Neuronal stem cell (in vitro differentiated cells): ENCODE measurements at regions not wholly inside any gene's neighbourhood (a gene's known extent, or its start where the extent isn't known, plus 50 kb on each side); places are given as distances from the start of the nearest gene placed in this dataset.

Experiments
- DNase-seq: peaks from one replicate; pipeline ENCODE4 v3.0.0-alpha.2; 2013; ENCODE audit warnings: low spot score
- H2AFZ ChIP-seq: one replicate; pipeline ENCODE4 v1.6.1; 2013; ENCODE audit warnings: mild to moderate bottlenecking, low read length, inconsistent platforms
- H2AK5ac ChIP-seq: 2 replicates; pipeline ENCODE4 v1.6.1; 2013; ENCODE audit warnings: low read depth, mild to moderate bottlenecking, inconsistent platforms, low read length, moderate library complexity, mixed read lengths
- H2BK120ac ChIP-seq: 2 replicates; pipeline ENCODE4 v1.6.1; 2013; ENCODE audit warnings: low read depth, mild to moderate bottlenecking, inconsistent platforms, low read length, moderate library complexity, mixed read lengths
- H2BK12ac ChIP-seq: one replicate; pipeline ENCODE4 v1.6.1; 2013; ENCODE audit warnings: low read length, inconsistent platforms
- H2BK15ac ChIP-seq: 2 replicates; pipeline ENCODE4 v1.6.1; 2013; ENCODE audit warnings: mild to moderate bottlenecking, low read length, inconsistent platforms, mixed read lengths
- H2BK5ac ChIP-seq: one replicate; pipeline ENCODE4 v1.6.1; 2013; ENCODE audit warnings: inconsistent platforms, mild to moderate bottlenecking, low read length, moderate library complexity
- H3K14ac ChIP-seq: one replicate; pipeline ENCODE4 v1.6.1; 2013; ENCODE audit warnings: low read length, inconsistent platforms
- H3K18ac ChIP-seq: 2 replicates; pipeline ENCODE4 v1.6.1; 2013; ENCODE audit warnings: low read length, inconsistent platforms
- H3K23ac ChIP-seq: 2 replicates; pipeline ENCODE4 v1.6.1; 2013; ENCODE audit warnings: low read depth, mild to moderate bottlenecking, mixed read lengths, low read length, inconsistent platforms; ENCODE audit not compliant: poor library complexity
- H3K27ac ChIP-seq: replicated peaks from 3 replicates; pipeline ENCODE4 v1.5.1; 2013; ENCODE audit warnings: low read length, inconsistent platforms
- H3K27me3 ChIP-seq, 3 experiments: 2 replicates each; pipeline ENCODE4 v1.6.1; 2013; ENCODE audit warnings: low read length in 3 of 3, mild to moderate bottlenecking in 2 of 3, inconsistent platforms in 1 of 3, low read depth in 1 of 3, mixed read lengths in 1 of 3, moderate library complexity in 1 of 3; ENCODE audit not compliant: control insufficient read depth in 3 of 3, insufficient read depth in 3 of 3
- H3K36me3 ChIP-seq, 2 donors: replicated peaks in 1 of 2; 2 replicates each; pipeline ENCODE4 v1.6.1; 2013; ENCODE audit warnings: low read length in 2 of 2; ENCODE audit not compliant: control insufficient read depth in 2 of 2, insufficient read depth in 2 of 2
- H3K4ac ChIP-seq: 2 replicates; pipeline ENCODE4 v1.6.1; 2013; ENCODE audit warnings: inconsistent platforms, mild to moderate bottlenecking, low read length, moderate library complexity
- H3K4me1 ChIP-seq, 2 donors: 1 replicate in 1 of 2; 2 replicates in 1 of 2; pipeline ENCODE4 v1.6.1; 2013; ENCODE audit warnings: low read length in 2 of 2, low read depth in 1 of 2; ENCODE audit not compliant: control insufficient read depth in 2 of 2, insufficient read depth in 1 of 2
- H3K4me2 ChIP-seq: one replicate; pipeline ENCODE4 v1.6.1; 2013; ENCODE audit warnings: mild to moderate bottlenecking, low read length, inconsistent platforms; ENCODE audit not compliant: insufficient read depth, poor library complexity, severe bottlenecking
- H3K4me3 ChIP-seq, 2 donors: 2 replicates each; pipeline ENCODE4 v1.5.1; 2013; ENCODE audit warnings: low read length in 2 of 2, mild to moderate bottlenecking in 2 of 2, inconsistent platforms in 1 of 2, moderate library complexity in 1 of 2
- H3K79me1 ChIP-seq: one replicate; pipeline ENCODE4 v1.6.1; 2013; ENCODE audit warnings: low read depth, mild to moderate bottlenecking, inconsistent platforms, low read length, moderate library complexity
- H3K9ac ChIP-seq: one replicate; pipeline ENCODE4 v1.6.1; 2013; ENCODE audit warnings: mild to moderate bottlenecking, low read depth, low read length, inconsistent platforms; ENCODE audit not compliant: poor library complexity
- H3K9me3 ChIP-seq, 2 donors: replicated peaks in 1 of 2; 2 replicates each; pipeline versions ENCODE3 to v1.6.1; 2013; ENCODE audit warnings: low read length in 2 of 2, mild to moderate bottlenecking in 2 of 2, inconsistent platforms in 1 of 2, low read depth in 1 of 2, mixed read lengths in 1 of 2, moderate library complexity in 1 of 2; ENCODE audit not compliant: control insufficient read depth in 2 of 2, insufficient read depth in 1 of 2
- H4K8ac ChIP-seq: one replicate; pipeline ENCODE4 v1.6.1; 2013; ENCODE audit warnings: low read depth, mild to moderate bottlenecking, inconsistent platforms, low read length, moderate library complexity
- H4K91ac ChIP-seq: one replicate; pipeline ENCODE4 v1.6.1; 2013; ENCODE audit warnings: low read length, low read depth, mild to moderate bottlenecking, inconsistent platforms; ENCODE audit not compliant: poor library complexity
- WGBS, 2 donors: extraction: QIAGEN DNeasy Blood & Tissue Kit; methylation state at CpG; one replicate each; pipeline ENCODE4 v1.1.7; 2013; ENCODE audit warnings: missing lambda C conversion rate in 2 of 2, mixed read lengths in 1 of 2; ENCODE audit not compliant: insufficient read length in 2 of 2, insufficient replicate concordance in 1 of 2; ENCODE audit errors: extremely low coverage in 2 of 2; 5-methylcytosine and 5-hydroxymethylcytosine counted together

GRCh38 chr17:31757097-31757496 lies 101.9 kb downstream of the COPRS start:
- H3K14ac ChIP-seq: no peak overlapping the region
- no peak overlapping the region for H3K4me2 ChIP-seq
- H3K4ac ChIP-seq: no peak overlapping the region
- no peaks in the 10 kb centered on the region for H3K79me1 ChIP-seq
- no peak overlapping the region for H3K4me3 ChIP-seq
- no peak overlapping the region for H3K18ac ChIP-seq
- no peak overlapping the region for H2BK15ac ChIP-seq
- no peak overlapping the region for H2AK5ac ChIP-seq
- no peaks in the 10 kb centered on the region for H3K9me3 ChIP-seq
- H4K91ac ChIP-seq: no peak overlapping the region
- no peak overlapping the region for H3K9ac ChIP-seq
- H3K4me1 ChIP-seq: no peaks in the 10 kb centered on the region
- no peak overlapping the region for H3K27ac ChIP-seq
- no peak overlapping the region for H4K8ac ChIP-seq
- no peak for DNase-seq
- no peak overlapping the region for H3K23ac ChIP-seq
- WGBS, 2 donors: no CpG with 5 or more reads among the region's 2 CpGs
- no peaks in the 10 kb centered on the region for H3K27me3 ChIP-seq
- H3K36me3 ChIP-seq: no peaks in the 10 kb centered on the region
- H2AFZ ChIP-seq: no peak overlapping the region
- H2BK12ac ChIP-seq: no peak overlapping the region
- no peak overlapping the region for H2BK5ac ChIP-seq
- no peak overlapping the region for H2BK120ac ChIP-seq

GRCh38 chr17:31754239-31754945 lies 104.7 kb downstream of the COPRS start:
- Histone ChIP-seq H3K4me2 (no peak overlapping the region), H3K36me3 (no peaks in the 10 kb centered on the region), H3K4ac (no peak overlapping the region), H2AK5ac (no peak overlapping the region), H2BK15ac (no peak overlapping the region), H3K23ac (no peak overlapping the region), H3K27me3 (no peaks in the 10 kb centered on the region), H3K18ac (no peak overlapping the region), H2AFZ (no peak overlapping the region), H3K79me1 (peaks cover 1% of the 10 kb centered on the region), H3K27ac (no peak overlapping the region), H4K8ac (no peak overlapping the region), H3K4me1 (no peaks in the 10 kb centered on the region), H3K14ac (peak overlapping the region; percentile 40), H2BK12ac (no peak overlapping the region), H3K9me3 (no peaks in the 10 kb centered on the region), H2BK120ac (no peak overlapping the region), H2BK5ac (no peak overlapping the region), H3K9ac (no peak overlapping the region), H3K4me3 (no peak overlapping the region), H4K91ac (no peak overlapping the region)
- no CpG with 5 or more reads among the region's 7 CpGs for WGBS, 2 donors
- no peak for DNase-seq

- DNase-seq: no peak
- H3K4me1 ChIP-seq: no peaks in the 10 kb centered on the region
- no peak overlapping the region for H3K23ac ChIP-seq
- WGBS, 2 donors: no CpG with 5 or more reads among the region's 2 CpGs
- no peak overlapping the region for H3K14ac ChIP-seq
- no peak overlapping the region for H2AK5ac ChIP-seq
- no peak overlapping the region for H2BK12ac ChIP-seq
- H2AFZ ChIP-seq: no peak overlapping the region
- H4K8ac ChIP-seq: no peak overlapping the region
- H3K4ac ChIP-seq: no peak overlapping the region
- peaks cover 1% of the 10 kb centered on the region for H3K79me1 ChIP-seq
- H3K4me3 ChIP-seq: no peak overlapping the region
- H3K4me2 ChIP-seq: no peak overlapping the region
- H4K91ac ChIP-seq: no peak overlapping the region
- no peak overlapping the region for H2BK120ac ChIP-seq
- H2BK5ac ChIP-seq: peak overlapping the region; percentile 60
- no peak overlapping the region for H2BK15ac ChIP-seq
- no peaks in the 10 kb centered on the region for H3K36me3 ChIP-seq
- H3K9ac ChIP-seq: no peak overlapping the region
- no peak overlapping the region for H3K27ac ChIP-seq
- no peaks in the 10 kb centered on the region for H3K27me3 ChIP-seq
- H3K18ac ChIP-seq: no peak overlapping the region
- no peaks in the 10 kb centered on the region for H3K9me3 ChIP-seq
Observed at GRCh38 chr17:31753011-31753410, 106.0 kb downstream of the COPRS start.

- no CpG with 5 or more reads among the region's 6 CpGs for WGBS, 2 donors
- Histone ChIP-seq H4K8ac (no peak overlapping the region), H4K91ac (no peak overlapping the region), H2AK5ac (peak overlapping the region; percentile 49), H2AFZ (no peak overlapping the region), H3K4ac (no peak overlapping the region), H3K9ac (peak overlapping the region; percentile 16), H3K27ac (no peak overlapping the region), H3K4me2 (no peak overlapping the region), H2BK120ac (no peak overlapping the region), H2BK12ac (no peak overlapping the region), H3K79me1 (peaks cover 1% of the 10 kb centered on the region), H3K9me3 (no peaks in the 10 kb centered on the region), H2BK5ac (peak overlapping the region; percentile 60), H3K14ac (peak overlapping the region; percentile 63), H2BK15ac (no peak overlapping the region), H3K23ac (no peak overlapping the region), H3K18ac (peak overlapping the region; percentile 42), H3K4me1 (no peaks in the 10 kb centered on the region), H3K4me3 (no peak overlapping the region), H3K27me3 (no peaks in the 10 kb centered on the region), H3K36me3 (no peaks in the 10 kb centered on the region)
- no peak for DNase-seq
Observed at GRCh38 chr17:31752584-31752983, 106.5 kb downstream of the COPRS start.
